ENCODE measurements at regions not wholly inside any gene's neighbourhood (a gene's known extent, or its start where the extent isn't known, plus 50 kb on each side); places are given as distances from the start of the nearest gene placed in this dataset.

- DNase-seq (ENCODE audit: low spot score) = no peak
- Mint-ChIP-seq H3K9me3 (ENCODE audit: unreplicated experiment) (no peaks in the 10 kb centered on the region), H3K27ac (ENCODE audit: unreplicated experiment) (no peak overlapping the region), H3K36me3 (ENCODE audit: low read depth, unreplicated experiment) (no peaks in the 10 kb centered on the region), H3K27me3 (ENCODE audit: unreplicated experiment) (peaks cover 3% of the 10 kb centered on the region), H3K4me1 (ENCODE audit: unreplicated experiment) (no peaks in the 10 kb centered on the region), H3K4me3 (ENCODE audit: unreplicated experiment) (no peak overlapping the region)
- TF ChIP-seq CTCF (IDR thresholded peaks at IDR 0.05; ENCODE audit: unreplicated experiment) = no peak
These were observed 305.8 kb downstream of the TFAP2C start for GRCh38 chr20:56934888-56935287.

DNA sequence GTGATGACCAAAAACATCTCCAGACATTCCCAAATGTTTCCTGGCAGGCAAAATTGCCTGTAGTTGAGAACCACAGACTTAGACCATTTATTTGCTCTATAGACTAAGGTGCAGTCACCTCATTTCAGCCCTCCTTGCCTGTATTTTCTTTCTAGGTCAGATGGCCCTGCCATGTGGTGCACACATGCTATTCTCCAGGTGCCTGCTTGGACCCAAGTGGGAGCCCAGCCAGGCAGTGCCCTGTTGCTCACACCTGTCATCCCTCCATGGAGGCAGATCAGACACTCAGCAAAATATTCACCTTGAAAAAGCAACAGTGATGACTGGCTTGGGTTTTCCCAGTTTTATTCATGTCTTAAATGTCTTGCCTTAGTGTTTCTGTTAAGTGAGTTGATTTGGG is 311.4 kb downstream of the TFAP2C start:
- peaks cover 3% of the 10 kb centered on the region for H3K4me1 Mint-ChIP-seq (ENCODE audit: unreplicated experiment)
- H3K9me3 Mint-ChIP-seq (ENCODE audit: unreplicated experiment) = no peaks in the 10 kb centered on the region
- no peak overlapping the region for H3K27ac Mint-ChIP-seq (ENCODE audit: unreplicated experiment)
- H3K27me3 Mint-ChIP-seq (ENCODE audit: unreplicated experiment) = peaks cover 2% of the 10 kb centered on the region
- H3K36me3 Mint-ChIP-seq (ENCODE audit: low read depth, unreplicated experiment) = no peaks in the 10 kb centered on the region
- TF ChIP-seq CTCF (IDR thresholded peaks at IDR 0.05; ENCODE audit: unreplicated experiment) = no peak
- no peak overlapping the region for H3K4me3 Mint-ChIP-seq (ENCODE audit: unreplicated experiment)
- DNase-seq (ENCODE audit: low spot score) = no peak

DNA sequence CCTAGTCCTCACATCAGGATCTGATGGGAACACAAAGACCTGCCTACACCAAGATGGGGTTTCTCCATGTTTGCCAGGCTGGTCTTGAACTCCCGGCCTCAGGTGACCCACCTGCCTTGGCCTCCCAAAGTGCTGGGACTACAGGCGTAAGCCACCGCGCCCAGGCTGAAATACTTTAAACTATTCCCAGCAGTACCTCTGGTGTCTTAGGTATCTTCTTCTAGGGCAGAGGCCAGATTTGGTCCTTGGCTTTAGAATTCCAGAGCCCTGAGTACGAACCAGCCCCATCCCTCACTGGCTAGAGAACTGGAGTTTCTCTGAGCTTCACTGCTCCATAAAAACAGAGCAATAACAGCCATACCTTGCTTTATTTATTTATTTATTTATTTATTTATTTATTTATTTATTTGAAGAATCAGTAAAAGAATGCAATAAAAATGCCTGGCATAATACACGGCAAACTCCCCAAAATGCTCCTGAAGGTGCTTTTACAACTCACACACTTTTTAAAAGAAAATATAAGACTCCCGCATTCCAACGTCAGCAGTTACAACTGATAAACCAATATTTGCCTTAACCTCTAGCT is 312.1 kb downstream of the TFAP2C start:
- H3K27me3 Mint-ChIP-seq (ENCODE audit: unreplicated experiment) = peaks cover 2% of the 10 kb centered on the region
- TF ChIP-seq CTCF (IDR thresholded peaks at IDR 0.05; ENCODE audit: unreplicated experiment) = no peak
- no peak for DNase-seq (ENCODE audit: low spot score)
- H3K36me3 Mint-ChIP-seq (ENCODE audit: low read depth, unreplicated experiment) = no peaks in the 10 kb centered on the region
- H3K4me1 Mint-ChIP-seq (ENCODE audit: unreplicated experiment) = peaks cover 3% of the 10 kb centered on the region
- no peak overlapping the region for H3K27ac Mint-ChIP-seq (ENCODE audit: unreplicated experiment)
- H3K9me3 Mint-ChIP-seq (ENCODE audit: unreplicated experiment) = no peaks in the 10 kb centered on the region
- H3K4me3 Mint-ChIP-seq (ENCODE audit: unreplicated experiment) = no peak overlapping the region

- H3K9me3 Mint-ChIP-seq (ENCODE audit: unreplicated experiment) = no peaks in the 10 kb centered on the region
- peaks cover 3% of the 10 kb centered on the region for H3K4me1 Mint-ChIP-seq (ENCODE audit: unreplicated experiment)
- H3K4me3 Mint-ChIP-seq (ENCODE audit: unreplicated experiment) = no peak overlapping the region
- peaks cover 9% of the 10 kb centered on the region for H3K27me3 Mint-ChIP-seq (ENCODE audit: unreplicated experiment)
- DNase-seq (ENCODE audit: low spot score) = no peak
- H3K27ac Mint-ChIP-seq (ENCODE audit: unreplicated experiment) = no peak overlapping the region
- no peak for TF ChIP-seq CTCF (IDR thresholded peaks at IDR 0.05; ENCODE audit: unreplicated experiment)
- H3K36me3 Mint-ChIP-seq (ENCODE audit: low read depth, unreplicated experiment) = no peaks in the 10 kb centered on the region
These were observed 315.1 kb downstream of the TFAP2C start for GRCh38 chr20:56943946-56944945.

DNA sequence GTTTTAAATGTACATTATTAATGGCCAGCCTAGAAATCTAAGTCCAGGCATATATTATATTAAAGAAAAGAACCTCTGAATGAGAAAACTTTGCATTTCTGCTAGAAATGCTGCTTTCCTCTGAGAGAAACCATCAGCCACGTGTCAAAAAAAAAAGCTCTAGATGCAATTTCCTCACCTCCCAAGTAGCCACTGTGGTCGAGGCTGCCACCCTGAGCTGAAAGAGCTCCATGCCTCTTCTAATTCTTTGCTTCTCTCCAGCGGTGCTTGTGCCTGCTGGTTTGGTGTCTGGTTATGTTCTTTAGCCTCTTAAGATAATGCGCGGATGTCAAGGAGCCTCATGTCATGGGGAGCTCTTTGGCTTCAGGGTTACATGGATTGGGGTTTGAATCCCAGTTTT is 316.0 kb downstream of the TFAP2C start:
- H3K4me3 Mint-ChIP-seq (ENCODE audit: unreplicated experiment) = no peak overlapping the region
- no peaks in the 10 kb centered on the region for H3K9me3 Mint-ChIP-seq (ENCODE audit: unreplicated experiment)
- peaks cover 9% of the 10 kb centered on the region for H3K27me3 Mint-ChIP-seq (ENCODE audit: unreplicated experiment)
- no peak overlapping the region for H3K27ac Mint-ChIP-seq (ENCODE audit: unreplicated experiment)
- H3K4me1 Mint-ChIP-seq (ENCODE audit: unreplicated experiment) = peaks cover 3% of the 10 kb centered on the region
- H3K36me3 Mint-ChIP-seq (ENCODE audit: low read depth, unreplicated experiment) = no peaks in the 10 kb centered on the region
- TF ChIP-seq CTCF (IDR thresholded peaks at IDR 0.05; ENCODE audit: unreplicated experiment) = no peak
- no peak for DNase-seq (ENCODE audit: low spot score)
